GM23248 (cell line): ENCODE measurements at regions not wholly inside any gene's neighbourhood (a gene's known extent, or its start where the extent isn't known, plus 50 kb on each side); places are given as distances from the start of the nearest gene placed in this dataset.
A peak's percentile ranks its signal among the peaks of the same experiment; 100 is the strongest.

ENCODE experiments used
- DNase-seq: peaks from one replicate; pipeline ENCODE4 v3.0.0-alpha.2; 2015
- H2AFZ ChIP-seq: fragments of 200-600 bp; sonication (generic); 2 replicates; pipeline ENCODE4 v1.6.1; 2016; ENCODE audit warnings: antibody characterized with exemption
- H3F3A ChIP-seq: fragments of 200-600 bp; sonication (generic); 2 replicates; pipeline ENCODE4 v1.6.1; 2016; ENCODE audit warnings: mild to moderate bottlenecking, antibody characterized with exemption, mixed run types; ENCODE audit not compliant: insufficient read depth
- H3K27ac ChIP-seq: fragments of 200-600 bp; sonication (generic); 2 replicates; pipeline ENCODE4 v1.5.1; 2016; ENCODE audit warnings: mild to moderate bottlenecking
- H3K27me3 ChIP-seq: fragments of 200-600 bp; sonication (generic); replicated peaks from 2 replicates; pipeline ENCODE4 v1.6.1; 2016; ENCODE audit warnings: mild to moderate bottlenecking; ENCODE audit not compliant: insufficient read depth
- H3K36me3 ChIP-seq: fragments of 200-600 bp; sonication (generic); 2 replicates; pipeline ENCODE4 v1.6.1; 2016; ENCODE audit warnings: low read depth, mild to moderate bottlenecking
- H3K4me1 ChIP-seq: fragments of 200-600 bp; sonication (generic); 2 replicates; pipeline ENCODE4 v1.6.1; 2016; ENCODE audit warnings: mild to moderate bottlenecking; ENCODE audit not compliant: insufficient read depth
- H3K4me2 ChIP-seq: fragments of 200-600 bp; sonication (generic); one replicate; pipeline ENCODE4 v1.6.1; 2016; ENCODE audit warnings: mild to moderate bottlenecking; ENCODE audit not compliant: unreplicated experiment
- H3K4me3 ChIP-seq: fragments of 200-600 bp; sonication (generic); 2 replicates; pipeline ENCODE4 v1.5.1; 2016; ENCODE audit warnings: mild to moderate bottlenecking
- H3K79me2 ChIP-seq: fragments of 200-600 bp; sonication (generic); 2 replicates; pipeline ENCODE4 v1.6.1; 2016; ENCODE audit warnings: mild to moderate bottlenecking; ENCODE audit not compliant: insufficient read depth
- H3K9ac ChIP-seq: fragments of 200-600 bp; sonication (generic); 2 replicates; pipeline ENCODE4 v1.6.1; 2016; ENCODE audit warnings: mild to moderate bottlenecking
- H3K9me2 ChIP-seq: fragments of 200-600 bp; sonication (generic); 2 replicates; pipeline ENCODE4 v1.6.1; 2016; ENCODE audit warnings: mixed run types, mild to moderate bottlenecking, moderate library complexity; ENCODE audit not compliant: insufficient read depth
- H3K9me3 ChIP-seq: fragments of 200-600 bp; sonication (generic); one replicate; pipeline ENCODE4 v1.6.1; 2017; ENCODE audit warnings: low read depth
- H4K20me1 ChIP-seq: fragments of 200-600 bp; sonication (generic); 2 replicates; pipeline ENCODE4 v1.6.0; 2016; ENCODE audit not compliant: insufficient read depth
- EZH2 ChIP-seq: fragments of 200-600 bp; sonication (generic); IDR thresholded peaks from 2 replicates; pipeline ENCODE4 v1.6.1; 2018; ENCODE audit warnings: antibody characterized with exemption, mild to moderate bottlenecking; ENCODE audit not compliant: insufficient read depth, poor library complexity, severe bottlenecking
- EZH2phosphoT487 ChIP-seq: fragments of 200-600 bp; sonication (generic); IDR thresholded peaks from 2 replicates; pipeline ENCODE4 v1.6.1; 2018; ENCODE audit warnings: antibody characterized with exemption, moderate library complexity, mild to moderate bottlenecking, low read depth; ENCODE audit not compliant: insufficient read depth
- WGBS, 2 experiments: methylation state at CpG; one replicate each; pipeline ENCODE4 v1.1.6; 2015 to 2017; ENCODE audit warnings: low lambda C conversion rate in 2 of 2, low coverage in 1 of 2; ENCODE audit errors: missing lambda C conversion rate in 2 of 2; 5-methylcytosine and 5-hydroxymethylcytosine counted together
- in situ Hi-C: fragments of 300-500 bp; cut with MboI; formaldehyde crosslinking; loops from 2 replicates; pipeline ENCODE4 v1.15.0; 2020

- peaks cover 20% of the 10 kb centered on the region for H3F3A ChIP-seq
- no peak for TF ChIP-seq EZH2phosphoT487
- TF ChIP-seq EZH2, result no peak
- no peaks in the 10 kb centered on the region for H3K27me3 ChIP-seq
- H3K4me2 ChIP-seq, result no peak overlapping the region
- no peak overlapping the region for H3K9ac ChIP-seq
- H3K27ac ChIP-seq, result no peak overlapping the region
- H3K9me2 ChIP-seq, result no peaks in the 10 kb centered on the region
- H3K9me3 ChIP-seq, result no peaks in the 10 kb centered on the region
- in situ Hi-C loops, result no loop called here
- H3K4me3 ChIP-seq, result no peak overlapping the region
- WGBS, 2 experiments, result 68 to 69% methylated on average over 3 of the region's 3 CpGs
- H3K36me3 ChIP-seq, result no peaks in the 10 kb centered on the region
- peaks cover 26% of the 10 kb centered on the region for H3K4me1 ChIP-seq
- no peak overlapping the region for H2AFZ ChIP-seq
- no peaks in the 10 kb centered on the region for H3K79me2 ChIP-seq
- DNase-seq, result peak; percentile 57
- no peaks in the 10 kb centered on the region for H4K20me1 ChIP-seq
Measured at GRCh38 chr9:107890921-107891465, 401.4 kb upstream of the KLF4 start.

DNA sequence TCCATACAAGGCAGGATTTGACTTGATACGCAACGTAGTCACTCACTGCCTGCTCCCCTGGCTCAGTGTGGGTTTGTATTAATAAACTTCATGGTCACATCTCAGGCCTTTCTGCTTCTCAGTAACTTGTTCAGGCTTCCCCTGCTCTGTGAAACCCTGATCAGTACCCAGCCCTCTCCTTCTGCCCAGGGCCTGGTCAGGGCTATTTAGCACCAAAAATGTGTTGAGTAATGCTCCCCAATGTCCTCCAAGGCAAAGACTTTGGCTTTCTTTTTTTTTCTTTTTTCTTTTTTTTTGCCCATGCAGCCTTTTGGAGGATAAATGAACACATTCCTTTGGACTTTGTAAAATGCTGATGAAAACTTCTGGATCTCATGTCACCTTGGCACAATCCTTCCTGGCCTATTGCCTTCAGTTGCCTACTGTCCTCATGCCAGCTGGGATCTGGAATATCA lies 399.2 kb upstream of the KLF4 start:
- H3K4me3 ChIP-seq, result no peak overlapping the region
- TF ChIP-seq EZH2 (no peak), EZH2phosphoT487 (no peak)
- no peaks in the 10 kb centered on the region for H3K9me3 ChIP-seq
- WGBS, 2 experiments, result 50 to 74% methylated on average over 2 of the region's 2 CpGs
- 0 out of 2 replicates have a peak, but pooled peaks cover 7% of the 10 kb centered on the region for H3F3A ChIP-seq
- no peaks in the 10 kb centered on the region for H3K79me2 ChIP-seq
- H3K27me3 ChIP-seq, result no peaks in the 10 kb centered on the region
- no peaks in the 10 kb centered on the region for H4K20me1 ChIP-seq
- H3K9me2 ChIP-seq, result no peaks in the 10 kb centered on the region
- H2AFZ ChIP-seq, result no peak overlapping the region; the same call in 1 of the 2 replicates
- in situ Hi-C loops, result no loop called here
- no peaks in the 10 kb centered on the region for H3K36me3 ChIP-seq
- H3K9ac ChIP-seq, result no peak overlapping the region
- peaks cover 16% of the 10 kb centered on the region for H3K4me1 ChIP-seq
- peak; percentile 62 for DNase-seq
- peak overlapping the region; percentile 34 for H3K27ac ChIP-seq
- no peak overlapping the region for H3K4me2 ChIP-seq

- H3K79me2 ChIP-seq, result no peaks in the 10 kb centered on the region
- no peak for DNase-seq
- no peaks in the 10 kb centered on the region for H3K9me3 ChIP-seq
- H3K9ac ChIP-seq, result no peak overlapping the region
- 0 out of 2 replicates have a peak, but pooled peaks cover 7% of the 10 kb centered on the region for H3F3A ChIP-seq
- TF ChIP-seq EZH2 (no peak), EZH2phosphoT487 (no peak)
- H3K4me1 ChIP-seq, result peaks cover 16% of the 10 kb centered on the region
- H3K4me3 ChIP-seq, result no peak overlapping the region
- no peak overlapping the region for H3K27ac ChIP-seq
- no peaks in the 10 kb centered on the region for H4K20me1 ChIP-seq
- no peak overlapping the region for H3K4me2 ChIP-seq
- H3K27me3 ChIP-seq, result no peaks in the 10 kb centered on the region
- H2AFZ ChIP-seq, result no peak overlapping the region
- in situ Hi-C loops, result no loop called here
- H3K36me3 ChIP-seq, result no peaks in the 10 kb centered on the region
- H3K9me2 ChIP-seq, result no peaks in the 10 kb centered on the region
Measured at GRCh38 chr9:107886826-107887225, 397.3 kb upstream of the KLF4 start.

- Histone ChIP-seq H3K4me1 (peaks cover 22% of the 10 kb centered on the region), H3F3A (peaks cover 8% of the 10 kb centered on the region; the same call in 1 of the 2 replicates), H4K20me1 (no peaks in the 10 kb centered on the region), H3K9ac (no peak overlapping the region), H3K27ac (no peak overlapping the region), H3K36me3 (no peaks in the 10 kb centered on the region), H2AFZ (no peak overlapping the region), H3K4me2 (no peak overlapping the region), H3K9me3 (no peaks in the 10 kb centered on the region), H3K27me3 (no peaks in the 10 kb centered on the region), H3K4me3 (no peak overlapping the region), H3K9me2 (no peaks in the 10 kb centered on the region), H3K79me2 (no peaks in the 10 kb centered on the region)
- in situ Hi-C loops, result no loop called here
- WGBS, 2 experiments, result 58 to 67% methylated on average over 4 of the region's 4 CpGs
- TF ChIP-seq EZH2 (no peak), EZH2phosphoT487 (no peak)
- no peak for DNase-seq
Measured at GRCh38 chr9:107883496-107884124, 394.0 kb upstream of the KLF4 start.
